ENCODE measurements at regions not wholly inside any gene's neighbourhood (a gene's known extent, or its start where the extent isn't known, plus 50 kb on each side); places are given as distances from the start of the nearest gene placed in this dataset.

- TF ChIP-seq FOXP2 (optimal IDR thresholded peaks at IDR 0.05; ENCODE audit: borderline replicate concordance, extremely low read depth, extremely low read length, insufficient read depth) (no peak), POLR2AphosphoS5 (IDR thresholded peaks at IDR 0.05; ENCODE audit: low read depth, low read length) (no peak), REST (IDR thresholded peaks at IDR 0.05; ENCODE audit: insufficient read depth in 1 of 2, low read depth in 2 of 2, low read length in 2 of 2) (no peak), TAF1 (IDR thresholded peaks at IDR 0.05; ENCODE audit: borderline replicate concordance, insufficient read depth, low read length) (no peak), SIN3A (IDR thresholded peaks at IDR 0.05; ENCODE audit: borderline replicate concordance, insufficient read depth, low read length) (no peak)
These were observed 1053.4 kb upstream of the AUTS2 start for GRCh38 chr7:68544851-68545250.

- TF ChIP-seq REST (IDR thresholded peaks at IDR 0.05; ENCODE audit: insufficient read depth in 1 of 2, low read depth in 2 of 2, low read length in 2 of 2) (no peak), FOXP2 (optimal IDR thresholded peaks at IDR 0.05; ENCODE audit: borderline replicate concordance, extremely low read depth, extremely low read length, insufficient read depth) (no peak), TAF1 (IDR thresholded peaks at IDR 0.05; ENCODE audit: borderline replicate concordance, insufficient read depth, low read length) (no peak), SIN3A (IDR thresholded peaks at IDR 0.05; ENCODE audit: borderline replicate concordance, insufficient read depth, low read length) (no peak), POLR2AphosphoS5 (IDR thresholded peaks at IDR 0.05; ENCODE audit: low read depth, low read length) (no peak)
These were observed 1051.1 kb upstream of the AUTS2 start for GRCh38 chr7:68547181-68547580.

GRCh38 chr7:68547799-68548198, 1050.5 kb upstream of the AUTS2 start:
- no peak for TF ChIP-seq TAF1 (IDR thresholded peaks at IDR 0.05; ENCODE audit: borderline replicate concordance, insufficient read depth, low read length)
- TF ChIP-seq POLR2AphosphoS5 (IDR thresholded peaks at IDR 0.05; ENCODE audit: low read depth, low read length): no peak
- no peak for TF ChIP-seq REST (IDR thresholded peaks at IDR 0.05; ENCODE audit: insufficient read depth in 1 of 2, low read depth in 2 of 2, low read length in 2 of 2)
- no peak for TF ChIP-seq SIN3A (IDR thresholded peaks at IDR 0.05; ENCODE audit: borderline replicate concordance, insufficient read depth, low read length)
- TF ChIP-seq FOXP2 (optimal IDR thresholded peaks at IDR 0.05; ENCODE audit: borderline replicate concordance, extremely low read depth, extremely low read length, insufficient read depth): no peak

- TF ChIP-seq FOXP2 (optimal IDR thresholded peaks at IDR 0.05; ENCODE audit: borderline replicate concordance, extremely low read depth, extremely low read length, insufficient read depth) (no peak), TAF1 (IDR thresholded peaks at IDR 0.05; ENCODE audit: borderline replicate concordance, insufficient read depth, low read length) (no peak), SIN3A (IDR thresholded peaks at IDR 0.05; ENCODE audit: borderline replicate concordance, insufficient read depth, low read length) (no peak), POLR2AphosphoS5 (IDR thresholded peaks at IDR 0.05; ENCODE audit: low read depth, low read length) (no peak), REST (IDR thresholded peaks at IDR 0.05; ENCODE audit: insufficient read depth in 1 of 2, low read depth in 2 of 2, low read length in 2 of 2) (no peak)
These were observed 1048.2 kb upstream of the AUTS2 start for GRCh38 chr7:68550027-68550426.

GRCh38 chr7:68550635-68551034, 1047.6 kb upstream of the AUTS2 start:
- TF ChIP-seq SIN3A (IDR thresholded peaks at IDR 0.05; ENCODE audit: borderline replicate concordance, insufficient read depth, low read length) (no peak), POLR2AphosphoS5 (IDR thresholded peaks at IDR 0.05; ENCODE audit: low read depth, low read length) (no peak), REST (IDR thresholded peaks at IDR 0.05; ENCODE audit: insufficient read depth in 1 of 2, low read depth in 2 of 2, low read length in 2 of 2) (no peak), FOXP2 (optimal IDR thresholded peaks at IDR 0.05; ENCODE audit: borderline replicate concordance, extremely low read depth, extremely low read length, insufficient read depth) (no peak), TAF1 (IDR thresholded peaks at IDR 0.05; ENCODE audit: borderline replicate concordance, insufficient read depth, low read length) (no peak)

Measured in PFSK-1 (cell line).